Memory B cell (primary cell): ENCODE measurements at regions not wholly inside any gene's neighbourhood (a gene's known extent, or its start where the extent isn't known, plus 50 kb on each side); places are given as distances from the start of the nearest gene placed in this dataset.
A peak's percentile ranks its signal among the peaks of the same experiment; 100 is the strongest.

Source experiments
- ATAC-seq: fragments of 150-1000 bp; cut with Tn5 transposase; 2 replicates; pipeline ENCODE4 v1.10.0; 2021; ENCODE audit warnings: low read depth, mild to moderate bottlenecking, moderate library complexity
- DNase-seq, 2 donors: peaks; one replicate each; pipeline ENCODE4 v3.0.0; 2022; ENCODE audit warnings: low spot score in 2 of 2
- H3K27ac Mint-ChIP-seq: one replicate; pipeline ENCODE4 v1.8.0; 2022; ENCODE audit warnings: mild to moderate bottlenecking, moderate library complexity, mixed read lengths
- H3K27me3 Mint-ChIP-seq: one replicate; pipeline ENCODE4 v1.8.0; 2022; ENCODE audit warnings: mixed read lengths
- H3K36me3 Mint-ChIP-seq: one replicate; pipeline ENCODE4 v1.8.0; 2022; ENCODE audit warnings: mild to moderate bottlenecking, mixed read lengths
- H3K4me1 Mint-ChIP-seq: one replicate; pipeline ENCODE4 v1.8.0; 2022; ENCODE audit warnings: mixed read lengths
- H3K4me3 Mint-ChIP-seq: one replicate; pipeline ENCODE4 v1.8.0; 2022; ENCODE audit warnings: mild to moderate bottlenecking, moderate library complexity, mixed read lengths
- H3K9me3 Mint-ChIP-seq: one replicate; pipeline ENCODE4 v1.8.0; 2022; ENCODE audit warnings: mixed read lengths

DNA sequence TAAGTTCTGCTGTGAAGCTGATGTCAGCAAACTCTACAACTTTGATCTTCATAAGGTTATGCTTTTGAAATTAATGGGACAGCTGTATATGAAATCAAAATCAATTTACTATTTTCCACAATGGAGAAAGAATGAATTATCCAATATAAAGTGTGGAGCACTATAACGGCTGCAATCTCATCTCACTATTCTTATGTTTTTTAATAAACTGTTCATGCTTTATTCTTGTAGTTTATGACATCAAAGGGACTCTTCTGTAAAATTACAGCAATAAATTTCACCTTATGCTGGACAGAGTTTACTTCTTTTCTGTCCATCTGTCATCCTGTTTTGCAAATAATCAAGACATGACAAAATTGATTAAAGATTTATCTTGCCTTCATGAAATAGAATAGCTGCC, 192.5 kb downstream of the TECRL start:
- H3K27me3 Mint-ChIP-seq, result no peaks in the 10 kb centered on the region
- H3K27ac Mint-ChIP-seq, result no peak overlapping the region
- H3K36me3 Mint-ChIP-seq, result no peaks in the 10 kb centered on the region

DNA sequence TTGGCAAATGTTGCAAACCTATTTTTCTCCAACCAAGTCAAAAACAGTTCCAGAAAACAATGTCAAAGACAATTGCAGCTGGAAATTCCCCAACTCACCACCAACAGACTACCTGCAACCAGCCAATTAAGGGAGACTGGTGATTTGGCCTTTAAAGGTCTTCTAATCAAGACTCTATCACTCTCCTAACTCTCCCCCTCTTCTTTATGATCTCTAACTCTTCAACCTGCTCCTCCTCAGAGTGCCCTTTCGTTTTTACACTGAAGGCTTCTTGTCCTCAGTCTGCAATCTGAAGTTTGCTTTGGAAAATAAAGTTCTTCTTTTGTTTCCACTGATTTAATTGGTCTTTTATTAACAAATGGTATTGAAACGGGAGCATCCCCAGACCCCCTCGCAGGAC, 203.9 kb downstream of the TECRL start:
- DNase-seq (no peak), ATAC-seq (no peak)
- Mint-ChIP-seq H3K27me3 (no peaks in the 10 kb centered on the region), H3K36me3 (no peaks in the 10 kb centered on the region), H3K27ac (no peak overlapping the region), H3K4me3 (no peak overlapping the region), H3K4me1 (no peaks in the 10 kb centered on the region), H3K9me3 (peaks cover 10% of the 10 kb centered on the region)

More for the DNA sequence above, 192.5 kb downstream of the TECRL start:
- Mint-ChIP-seq H3K4me1 (no peaks in the 10 kb centered on the region), H3K9me3 (peaks cover 4% of the 10 kb centered on the region), H3K4me3 (no peak overlapping the region)
- DNase-seq, result no peak
- ATAC-seq, result no peak

DNA sequence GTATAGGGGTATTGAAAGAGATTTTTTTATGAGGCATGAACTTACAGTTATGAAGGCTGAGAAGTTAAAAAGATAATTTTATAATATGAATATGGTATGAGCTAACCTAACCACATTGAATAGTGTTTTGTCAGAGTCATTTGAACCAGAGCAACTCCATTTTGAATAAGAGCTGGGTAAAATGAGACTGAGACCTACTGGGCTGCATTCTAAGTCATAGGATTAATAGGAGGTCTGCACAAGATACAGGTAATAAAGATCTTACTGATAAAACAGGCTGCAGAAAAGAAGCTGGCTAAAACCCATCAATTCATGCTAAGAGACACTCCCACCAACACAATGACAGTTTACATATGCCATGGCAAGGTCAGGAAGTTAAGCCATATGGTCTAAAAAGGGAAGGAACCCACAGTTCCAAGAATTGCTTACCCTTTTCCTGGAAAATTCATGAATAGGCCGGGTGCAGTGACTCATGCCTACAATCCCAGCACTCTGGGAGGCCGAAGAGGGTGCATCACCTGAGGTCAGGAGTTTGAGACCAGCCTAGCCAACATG, 209.2 kb downstream of the TECRL start:
- Mint-ChIP-seq H3K36me3 (no peaks in the 10 kb centered on the region), H3K4me3 (no peak overlapping the region), H3K4me1 (no peaks in the 10 kb centered on the region), H3K9me3 (peaks cover 4% of the 10 kb centered on the region), H3K27me3 (no peaks in the 10 kb centered on the region), H3K27ac (no peak overlapping the region)
- no peak for ATAC-seq
- DNase-seq, result no peak

GRCh38 chr4:64195582-64195981, 213.7 kb downstream of the TECRL start:
- no peak overlapping the region for H3K4me3 Mint-ChIP-seq
- ATAC-seq, result no peak

GRCh38 chr4:64192731-64193412, 216.4 kb downstream of the TECRL start:
- Mint-ChIP-seq H3K4me1 (no peaks in the 10 kb centered on the region), H3K9me3 (peaks cover 2% of the 10 kb centered on the region)
- no peak for ATAC-seq

More at GRCh38 chr4:64195582-64195981, 213.7 kb downstream of the TECRL start:
- Mint-ChIP-seq H3K27ac (no peak overlapping the region), H3K9me3 (peaks cover 4% of the 10 kb centered on the region), H3K27me3 (no peaks in the 10 kb centered on the region), H3K4me1 (no peaks in the 10 kb centered on the region), H3K36me3 (no peaks in the 10 kb centered on the region)
- DNase-seq, result no peak

DNA sequence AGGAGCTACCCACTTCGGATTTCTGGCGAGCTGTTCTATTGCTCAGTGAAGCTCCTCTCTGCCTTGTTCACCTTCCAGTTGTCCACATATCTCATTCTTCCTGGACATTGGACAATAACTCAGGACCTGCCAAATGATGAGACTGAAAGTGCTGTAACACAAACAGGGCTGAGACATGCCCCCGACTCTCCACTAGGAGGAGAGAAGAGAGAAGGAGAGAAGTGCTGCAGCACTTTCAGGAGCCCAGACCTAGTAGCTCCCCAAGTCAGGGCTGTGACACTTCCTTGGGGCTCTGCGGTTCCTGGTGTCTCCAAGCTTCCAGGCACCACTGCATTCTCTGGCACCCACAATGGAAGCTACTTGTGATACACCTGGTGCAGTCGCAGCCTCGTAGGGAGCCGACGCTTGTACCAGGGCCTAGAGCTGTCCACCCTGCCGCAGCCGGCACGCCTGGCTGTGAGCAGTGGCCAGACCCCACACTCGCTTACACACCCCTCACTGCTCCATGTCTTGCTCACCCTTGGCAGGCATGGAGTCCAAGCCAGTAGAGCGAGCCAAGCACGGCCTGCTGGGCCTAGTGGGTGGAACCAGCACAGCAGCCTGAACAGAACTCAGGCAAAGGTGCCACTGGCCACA, 234.9 kb downstream of the TECRL start:
- DNase-seq (no peak), ATAC-seq (no peak)
- Mint-ChIP-seq H3K27ac (no peak overlapping the region), H3K27me3 (no peaks in the 10 kb centered on the region), H3K36me3 (no peaks in the 10 kb centered on the region), H3K4me3 (no peak overlapping the region), H3K9me3 (no peaks in the 10 kb centered on the region), H3K4me1 (no peaks in the 10 kb centered on the region)

More at GRCh38 chr4:64192731-64193412, 216.4 kb downstream of the TECRL start:
- no peaks in the 10 kb centered on the region for H3K36me3 Mint-ChIP-seq
- no peak overlapping the region for H3K27ac Mint-ChIP-seq
- no peak for DNase-seq
- no peaks in the 10 kb centered on the region for H3K27me3 Mint-ChIP-seq
- H3K4me3 Mint-ChIP-seq, result no peak overlapping the region

- Mint-ChIP-seq H3K27me3 (no peaks in the 10 kb centered on the region), H3K4me1 (no peaks in the 10 kb centered on the region), H3K9me3 (peaks cover 1% of the 10 kb centered on the region), H3K4me3 (no peak overlapping the region), H3K36me3 (no peaks in the 10 kb centered on the region), H3K27ac (no peak overlapping the region)
- no peak for ATAC-seq
- DNase-seq, result no peak
Measured at GRCh38 chr4:64166365-64166764, 242.9 kb downstream of the TECRL start.

- H3K36me3 Mint-ChIP-seq, result no peaks in the 10 kb centered on the region
- no peak overlapping the region for H3K4me3 Mint-ChIP-seq
- H3K27ac Mint-ChIP-seq, result no peak overlapping the region
- ATAC-seq (no peak), DNase-seq (peak in 1 of 2 donors; percentile 3)
- no peaks in the 10 kb centered on the region for H3K27me3 Mint-ChIP-seq
- peaks cover 3% of the 10 kb centered on the region for H3K4me1 Mint-ChIP-seq
- H3K9me3 Mint-ChIP-seq, result no peaks in the 10 kb centered on the region
Measured at GRCh38 chr4:64158648-64159326, 250.5 kb downstream of the TECRL start.

DNA sequence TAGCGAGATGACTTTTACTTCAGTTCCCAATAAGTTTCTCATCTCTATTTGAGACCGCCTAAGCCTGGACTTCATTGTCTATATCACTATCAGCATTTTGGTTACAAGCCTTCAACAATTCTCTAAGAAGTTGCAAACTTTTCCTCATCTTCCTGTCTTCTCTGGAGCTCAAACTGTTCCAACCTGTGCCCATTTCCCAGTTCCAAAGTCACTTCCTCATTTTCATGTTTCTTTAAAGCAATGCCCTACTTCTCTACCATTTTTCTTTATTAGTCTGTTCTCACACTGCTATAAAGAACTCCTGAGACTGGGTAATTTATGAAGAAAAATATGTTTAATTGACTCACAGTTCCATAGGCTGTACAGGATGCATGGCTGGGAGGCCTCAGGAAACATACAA, 251.9 kb downstream of the TECRL start:
- no peak for ATAC-seq
- Mint-ChIP-seq H3K9me3 (no peaks in the 10 kb centered on the region), H3K27me3 (no peaks in the 10 kb centered on the region), H3K27ac (no peak overlapping the region), H3K36me3 (no peaks in the 10 kb centered on the region), H3K4me1 (peaks cover 3% of the 10 kb centered on the region), H3K4me3 (no peak overlapping the region)
- no peak for DNase-seq

GRCh38 chr4:64156253-64156652, 253.0 kb downstream of the TECRL start:
- Mint-ChIP-seq H3K36me3 (no peaks in the 10 kb centered on the region), H3K9me3 (no peaks in the 10 kb centered on the region), H3K27me3 (no peaks in the 10 kb centered on the region), H3K4me1 (peaks cover 3% of the 10 kb centered on the region), H3K4me3 (no peak overlapping the region), H3K27ac (no peak overlapping the region)
- DNase-seq (no peak), ATAC-seq (no peak)

DNA sequence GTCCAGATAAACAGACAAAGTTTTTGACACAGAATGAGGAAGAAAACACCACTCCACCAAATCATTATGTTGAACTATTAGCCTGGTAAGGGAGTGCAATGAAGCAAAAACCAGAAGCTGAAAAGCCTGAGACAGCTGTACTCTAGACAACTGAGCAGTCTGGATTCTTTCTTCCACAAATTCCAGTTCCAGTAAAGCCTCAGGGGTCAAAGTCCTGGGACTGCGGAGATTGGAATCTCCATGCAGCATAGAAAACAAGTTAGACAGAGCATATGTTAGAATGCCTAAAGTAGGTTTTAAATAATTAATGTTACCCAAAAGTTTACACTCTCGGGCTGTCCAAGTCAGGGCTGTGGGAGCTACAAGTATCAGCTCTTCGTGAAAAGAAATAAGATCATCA, 263.2 kb downstream of the TECRL start:
- peaks cover 8% of the 10 kb centered on the region for H3K9me3 Mint-ChIP-seq
- H3K27me3 Mint-ChIP-seq, result no peaks in the 10 kb centered on the region
- H3K36me3 Mint-ChIP-seq, result no peaks in the 10 kb centered on the region
- no peak overlapping the region for H3K4me3 Mint-ChIP-seq
- H3K4me1 Mint-ChIP-seq, result no peaks in the 10 kb centered on the region
- ATAC-seq (no peak), DNase-seq (no peak)
- H3K27ac Mint-ChIP-seq, result no peak overlapping the region

DNA sequence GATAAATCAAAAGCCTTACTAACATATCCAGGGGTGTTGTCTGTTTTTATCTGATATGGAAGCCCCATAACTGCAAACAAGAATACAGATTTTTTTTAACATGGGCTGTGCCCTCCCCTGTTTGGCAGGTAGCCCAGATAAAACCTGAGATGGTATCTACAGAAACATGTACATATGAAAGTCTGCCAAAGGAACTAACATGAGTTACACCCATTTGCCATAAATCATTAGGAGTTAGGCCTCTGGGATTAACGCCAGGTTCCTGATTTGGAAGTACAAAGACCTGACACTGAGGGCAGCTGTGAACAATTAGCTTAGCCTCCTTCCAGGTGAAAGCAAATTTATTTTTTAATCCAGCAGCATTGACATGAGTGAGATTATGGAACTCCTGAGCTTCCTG, 264.3 kb downstream of the TECRL start:
- peaks cover 10% of the 10 kb centered on the region for H3K9me3 Mint-ChIP-seq
- H3K27ac Mint-ChIP-seq, result no peak overlapping the region
- no peaks in the 10 kb centered on the region for H3K36me3 Mint-ChIP-seq
- DNase-seq (no peak), ATAC-seq (no peak)
- H3K4me1 Mint-ChIP-seq, result no peaks in the 10 kb centered on the region
- H3K27me3 Mint-ChIP-seq, result no peaks in the 10 kb centered on the region
- no peak overlapping the region for H3K4me3 Mint-ChIP-seq

- Mint-ChIP-seq H3K27ac (no peak overlapping the region), H3K36me3 (no peaks in the 10 kb centered on the region), H3K9me3 (peaks cover 1% of the 10 kb centered on the region), H3K4me3 (no peak overlapping the region), H3K27me3 (no peaks in the 10 kb centered on the region), H3K4me1 (no peaks in the 10 kb centered on the region)
- ATAC-seq (no peak), DNase-seq (no peak)
Measured at GRCh38 chr4:64130907-64131306, 278.3 kb downstream of the TECRL start.

DNA sequence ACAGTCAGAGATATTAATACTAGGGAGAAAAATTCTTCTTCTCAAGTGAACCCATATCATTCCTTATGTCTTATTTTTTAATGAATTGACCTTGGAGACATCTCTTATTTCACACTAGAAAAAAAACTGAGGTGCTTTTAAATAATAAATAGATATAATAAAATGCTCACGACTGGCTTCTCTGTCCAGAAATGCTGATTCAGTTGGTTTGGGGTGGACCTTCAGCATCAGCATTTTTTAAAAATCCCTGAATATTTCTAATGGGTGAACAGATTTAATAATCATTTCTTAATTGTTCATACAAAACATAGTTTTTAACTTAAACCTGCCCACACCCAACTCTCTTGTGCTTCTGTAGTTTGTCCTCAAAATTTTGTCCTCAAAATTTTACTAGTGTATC, 283.9 kb downstream of the TECRL start:
- Mint-ChIP-seq H3K27me3 (no peaks in the 10 kb centered on the region), H3K4me1 (no peaks in the 10 kb centered on the region), H3K9me3 (peaks cover 9% of the 10 kb centered on the region), H3K4me3 (no peak overlapping the region), H3K36me3 (no peaks in the 10 kb centered on the region), H3K27ac (no peak overlapping the region)
- ATAC-seq (no peak), DNase-seq (no peak)
